IMR-90 (cell line): ENCODE measurements at regions not wholly inside any gene's neighbourhood (a gene's known extent, or its start where the extent isn't known, plus 50 kb on each side); places are given as distances from the start of the nearest gene placed in this dataset.

Experiments
- ATAC-seq: fragments of 200-7000 bp; cut with Tn5 transposase; 2 replicates; pipeline ENCODE4 v1.9.1; 2020; ENCODE audit warnings: low read depth, mild to moderate bottlenecking, moderate library complexity
- BruUV-seq: library from RNA; stranded (reverse); fragments of 400-500 nt; replicated peaks from 2 replicates; lab custom pipeline; 2021; lab: Mats Ljungman, UMichigan
- CTCF ChIA-PET: fragments of 300-600 bp; formaldehyde crosslinking; extraction: SDS; loops from one replicate; lab custom pipeline; 2021; ENCODE audit warnings: antibody characterized with exemption; lab: Yijun Ruan, JAX
- POLR2A ChIA-PET: fragments of 300-600 bp; sonication (Branson Sonifier 250); formaldehyde crosslinking; loops from one replicate; lab custom pipeline; 2022; ENCODE audit warnings: antibody characterized with exemption; ENCODE audit not compliant: unreplicated experiment; lab: Charles Lee
- DNase-seq: peaks from one replicate; pipeline ENCODE4 v3.0.0; 2013
- H2AFZ ChIP-seq: replicated peaks from 2 replicates; pipeline ENCODE3; 2013; ENCODE audit warnings: low read length, mild to moderate bottlenecking; ENCODE audit not compliant: poor library complexity
- H2AK5ac ChIP-seq: 2 replicates; pipeline ENCODE4 v1.6.1; 2013; ENCODE audit warnings: low read depth, low read length, inconsistent platforms
- H2AK9ac ChIP-seq: replicated peaks from 2 replicates; pipeline ENCODE3; 2013; ENCODE audit warnings: mild to moderate bottlenecking, low read depth, low read length, moderate library complexity; ENCODE audit not compliant: poor library complexity
- H2BK120ac ChIP-seq: 2 replicates; pipeline ENCODE4 v1.6.1; 2013; ENCODE audit warnings: low read depth, low read length, inconsistent platforms
- H2BK15ac ChIP-seq: 3 replicates; pipeline ENCODE4 v1.6.1; 2013; ENCODE audit warnings: low read depth, low read length, inconsistent platforms
- H2BK20ac ChIP-seq: 2 replicates; pipeline ENCODE4 v1.6.1; 2013; ENCODE audit warnings: low read depth, mild to moderate bottlenecking, inconsistent platforms, low read length, moderate library complexity
- H2BK5ac ChIP-seq: 2 replicates; pipeline ENCODE4 v1.6.1; 2013; ENCODE audit warnings: mild to moderate bottlenecking, low read depth, low read length, inconsistent platforms; ENCODE audit not compliant: poor library complexity, severe bottlenecking
- H3K14ac ChIP-seq: replicated peaks from 2 replicates; pipeline ENCODE4 v1.6.1; 2013; ENCODE audit warnings: low read depth, low read length, inconsistent platforms
- H3K18ac ChIP-seq: 2 replicates; pipeline ENCODE4 v1.6.1; 2013; ENCODE audit warnings: low read depth, low read length, control low read depth
- H3K23ac ChIP-seq: 2 replicates; pipeline ENCODE4 v1.6.1; 2013; ENCODE audit warnings: low read depth, low read length, inconsistent platforms
- H3K27ac ChIP-seq: 2 replicates; pipeline ENCODE4 v1.5.1; 2013; ENCODE audit warnings: mild to moderate bottlenecking, control low read depth, low read length; ENCODE audit not compliant: insufficient read depth
- H3K27me3 ChIP-seq: 2 replicates; pipeline ENCODE4 v1.6.1; 2013; ENCODE audit warnings: low read length; ENCODE audit not compliant: control insufficient read depth, insufficient read depth
- H3K36me3 ChIP-seq: 2 replicates; pipeline ENCODE4 v1.6.1; 2013; ENCODE audit warnings: low read length, mixed read lengths; ENCODE audit not compliant: control insufficient read depth, insufficient read depth
- H3K4ac ChIP-seq: 2 replicates; pipeline ENCODE4 v1.6.1; 2013; ENCODE audit warnings: low read depth, low read length, inconsistent platforms
- H3K4me1 ChIP-seq: 2 replicates; pipeline ENCODE4 v1.6.1; 2013; ENCODE audit warnings: low read length, mixed read lengths; ENCODE audit not compliant: control insufficient read depth, insufficient read depth
- H3K4me2 ChIP-seq: 2 replicates; pipeline ENCODE4 v1.6.1; 2013; ENCODE audit warnings: low read depth, mild to moderate bottlenecking, control low read depth, low read length, moderate library complexity
- H3K4me3 ChIP-seq: 2 replicates; pipeline ENCODE4 v1.5.1; 2013; ENCODE audit warnings: low read depth, mild to moderate bottlenecking, control low read depth, low read length, moderate library complexity; ENCODE audit not compliant: insufficient read depth
- H3K56ac ChIP-seq: 2 replicates; pipeline ENCODE4 v1.6.1; 2013; ENCODE audit warnings: low read length, inconsistent platforms; ENCODE audit not compliant: insufficient read depth; ENCODE audit errors: extremely low read depth
- H3K79me1 ChIP-seq, 2 experiments: 2 replicates each; pipeline ENCODE4 v1.6.1; 2013; ENCODE audit warnings: low read length in 2 of 2, inconsistent platforms in 1 of 2, low read depth in 1 of 2
- H3K9ac ChIP-seq: 2 replicates; pipeline ENCODE4 v1.6.1; 2013; ENCODE audit warnings: low read depth, low read length, control low read depth
- H3K9me1 ChIP-seq: 2 replicates; pipeline ENCODE4 v1.6.1; 2013; ENCODE audit warnings: low read length, inconsistent platforms; ENCODE audit not compliant: insufficient read depth
- H3K9me3 ChIP-seq: 2 replicates; pipeline ENCODE4 v1.6.1; 2013; ENCODE audit warnings: low read length; ENCODE audit not compliant: control insufficient read depth, insufficient read depth
- H4K20me1 ChIP-seq: 2 replicates; pipeline ENCODE4 v1.6.1; 2013; ENCODE audit warnings: low read length, inconsistent platforms; ENCODE audit not compliant: insufficient read depth
- H4K5ac ChIP-seq: 2 replicates; pipeline ENCODE4 v1.6.1; 2013; ENCODE audit warnings: mild to moderate bottlenecking, low read depth, low read length, control low read depth
- H4K8ac ChIP-seq, 2 experiments: 2 replicates each; pipeline ENCODE4 v1.6.1; 2013; ENCODE audit warnings: low read depth in 2 of 2, low read length in 2 of 2, control low read depth in 1 of 2, inconsistent platforms in 1 of 2
- H4K91ac ChIP-seq: 2 replicates; pipeline ENCODE4 v1.6.1; 2013; ENCODE audit warnings: low read depth, low read length, inconsistent platforms; ENCODE audit not compliant: insufficient read depth
- CEBPB ChIP-seq: IDR thresholded peaks from 2 replicates; pipeline ENCODE4 v1.6.1; 2012; ENCODE audit warnings: low read depth, low read length, improper control_type of control experiment
- CHD1 ChIP-seq: IDR thresholded peaks from 2 replicates; pipeline ENCODE4 v1.6.1; 2012; ENCODE audit warnings: low read depth, low read length, improper control_type of control experiment
- NFE2L2 ChIP-seq: fragments of 150-350 bp; IDR thresholded peaks from 2 replicates; pipeline ENCODE4 v1.6.1; 2016; ENCODE audit warnings: low read depth, mild to moderate bottlenecking, low read length
- RFX5 ChIP-seq: IDR thresholded peaks from 2 replicates; pipeline ENCODE4 v1.8.0; 2012; ENCODE audit warnings: low read depth, mild to moderate bottlenecking, low read length, moderate library complexity
- SMC3 ChIP-seq: fragments of 150-350 bp; IDR thresholded peaks from 2 replicates; pipeline ENCODE4 v1.6.1; 2016; ENCODE audit warnings: low read depth, mild to moderate bottlenecking, antibody characterized with exemption, low read length, moderate library complexity
- WGBS, 2 experiments: methylation state at CpG; one replicate each; pipeline versions ENCODE4 v1.1.5 to v1.1.7; 2013; ENCODE audit warnings: missing lambda C conversion rate in 2 of 2; ENCODE audit not compliant: insufficient read length in 1 of 2; ENCODE audit errors: extremely low coverage in 2 of 2; 5-methylcytosine and 5-hydroxymethylcytosine counted together
- dilution Hi-C: fragments of 300-500 bp; cut with HindIII; formaldehyde crosslinking; loops from one replicate; pipeline ENCODE4 v1.14.3; 2018; ENCODE audit warnings: low sequenced_read_pairs; ENCODE audit not compliant: unreplicated experiment
- in situ Hi-C: fragments of 300-500 bp; cut with MboI; formaldehyde crosslinking; loops from 3 replicates; pipeline ENCODE4 v1.14.3; 2019; ENCODE audit warnings: low sequenced_read_pairs, inconsistent platforms, mixed read lengths
- intact Hi-C: fragments of 100-400 bp; cut with micrococcal nuclease; formaldehyde crosslinking; loops from 2 replicates; pipeline ENCODE4 v1.10.0; 2022
- TF ChIP-seq, protein P1 (sequence below): fragments of 150-350 bp; IDR thresholded peaks from 2 replicates; pipeline ENCODE4 v1.6.1; 2017; ENCODE audit warnings: mild to moderate bottlenecking, antibody characterized with exemption, low read length, low read depth
- TF ChIP-seq, protein P2 (sequence below): conservative IDR thresholded peaks from 2 replicates; pipeline ENCODE4 v1.5.1; 2012; ENCODE audit warnings: mild to moderate bottlenecking, low read depth, low read length, improper control_type of control experiment

- DNase-seq: no peak
- no peaks in the 10 kb centered on the region for H3K4me1 ChIP-seq
- H3K23ac ChIP-seq: no peak overlapping the region
- intact Hi-C loops (no loop called here), in situ Hi-C loops (no loop called here), dilution Hi-C loops (no loop called here)
- no peak for ATAC-seq
- no peak overlapping the region for H2BK20ac ChIP-seq
- CTCF ChIA-PET: no interaction called here
- no peak overlapping the region for H2BK120ac ChIP-seq
- H3K79me1 ChIP-seq: no peaks in the 10 kb centered on the region
- H2AK9ac ChIP-seq: no peak overlapping the region
- H3K9ac ChIP-seq: no peak overlapping the region
- no TSS peak for BruUV-seq
- no peaks in the 10 kb centered on the region for H3K36me3 ChIP-seq
- no peak overlapping the region for H4K91ac ChIP-seq
- WGBS, 2 experiments: no CpG with 5 or more reads among the region's 2 CpGs
- H3K27me3 ChIP-seq: no peaks in the 10 kb centered on the region
- no peak overlapping the region for H3K18ac ChIP-seq
- H2AK5ac ChIP-seq: no peak overlapping the region
- no peaks in the 10 kb centered on the region for H3K9me1 ChIP-seq
- H4K20me1 ChIP-seq: no peaks in the 10 kb centered on the region
- no peak overlapping the region for H3K27ac ChIP-seq
- H2BK5ac ChIP-seq: no peak overlapping the region
- H2BK15ac ChIP-seq: no peak overlapping the region
- no peak overlapping the region for H3K56ac ChIP-seq
- TF ChIP-seq NFE2L2 (no peak), SMC3 (no peak), CEBPB (no peak), RFX5 (no peak), CHD1 (no peak)
- TF ChIP-seq, protein P1, sequence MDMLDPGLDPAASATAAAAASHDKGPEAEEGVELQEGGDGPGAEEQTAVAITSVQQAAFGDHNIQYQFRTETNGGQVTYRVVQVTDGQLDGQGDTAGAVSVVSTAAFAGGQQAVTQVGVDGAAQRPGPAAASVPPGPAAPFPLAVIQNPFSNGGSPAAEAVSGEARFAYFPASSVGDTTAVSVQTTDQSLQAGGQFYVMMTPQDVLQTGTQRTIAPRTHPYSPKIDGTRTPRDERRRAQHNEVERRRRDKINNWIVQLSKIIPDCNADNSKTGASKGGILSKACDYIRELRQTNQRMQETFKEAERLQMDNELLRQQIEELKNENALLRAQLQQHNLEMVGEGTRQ: no peak
- TF ChIP-seq, protein P2, sequence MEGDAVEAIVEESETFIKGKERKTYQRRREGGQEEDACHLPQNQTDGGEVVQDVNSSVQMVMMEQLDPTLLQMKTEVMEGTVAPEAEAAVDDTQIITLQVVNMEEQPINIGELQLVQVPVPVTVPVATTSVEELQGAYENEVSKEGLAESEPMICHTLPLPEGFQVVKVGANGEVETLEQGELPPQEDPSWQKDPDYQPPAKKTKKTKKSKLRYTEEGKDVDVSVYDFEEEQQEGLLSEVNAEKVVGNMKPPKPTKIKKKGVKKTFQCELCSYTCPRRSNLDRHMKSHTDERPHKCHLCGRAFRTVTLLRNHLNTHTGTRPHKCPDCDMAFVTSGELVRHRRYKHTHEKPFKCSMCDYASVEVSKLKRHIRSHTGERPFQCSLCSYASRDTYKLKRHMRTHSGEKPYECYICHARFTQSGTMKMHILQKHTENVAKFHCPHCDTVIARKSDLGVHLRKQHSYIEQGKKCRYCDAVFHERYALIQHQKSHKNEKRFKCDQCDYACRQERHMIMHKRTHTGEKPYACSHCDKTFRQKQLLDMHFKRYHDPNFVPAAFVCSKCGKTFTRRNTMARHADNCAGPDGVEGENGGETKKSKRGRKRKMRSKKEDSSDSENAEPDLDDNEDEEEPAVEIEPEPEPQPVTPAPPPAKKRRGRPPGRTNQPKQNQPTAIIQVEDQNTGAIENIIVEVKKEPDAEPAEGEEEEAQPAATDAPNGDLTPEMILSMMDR: no peak
- no peak overlapping the region for H3K4me3 ChIP-seq
- H3K4me2 ChIP-seq: no peak overlapping the region
- H3K14ac ChIP-seq: no peak overlapping the region
- H3K4ac ChIP-seq: no peak overlapping the region
- POLR2A ChIA-PET: no interaction called here
- H2AFZ ChIP-seq: no peak overlapping the region
- no peak overlapping the region for H4K5ac ChIP-seq
- H4K8ac ChIP-seq: no peak overlapping the region
- H3K9me3 ChIP-seq: no peaks in the 10 kb centered on the region
Observed at GRCh38 chr3:154044671-154045070, 76.5 kb upstream of the ARHGEF26 start.
